ENCODE measurements at regions not wholly inside any gene's neighbourhood (a gene's known extent, or its start where the extent isn't known, plus 50 kb on each side); places are given as distances from the start of the nearest gene placed in this dataset.

GRCh38 chr12:111010916-111011657 lies 90.7 kb upstream of the MYL2 start:
- H3K27me3 Mint-ChIP-seq (ENCODE audit: unreplicated experiment): peaks cover 10% of the 10 kb centered on the region
- no peak for DNase-seq (ENCODE audit: extremely low spot score, unreplicated experiment)

GRCh38 chr12:111010061-111010460 lies 89.7 kb upstream of the MYL2 start:
- no peak for TF ChIP-seq CTCF (IDR thresholded peaks at IDR 0.05)
- Mint-ChIP-seq H3K36me3 (ENCODE audit: unreplicated experiment) (no peaks in the 10 kb centered on the region), H3K4me1 (ENCODE audit: unreplicated experiment) (no peaks in the 10 kb centered on the region), H3K27ac (ENCODE audit: unreplicated experiment) (no peak overlapping the region), H3K9me3 (ENCODE audit: unreplicated experiment) (no peaks in the 10 kb centered on the region), H3K4me3 (ENCODE audit: unreplicated experiment) (no peak overlapping the region), H3K27me3 (ENCODE audit: unreplicated experiment) (peaks cover 5% of the 10 kb centered on the region)
- DNase-seq (ENCODE audit: extremely low spot score, unreplicated experiment): no peak

More at GRCh38 chr12:111010916-111011657, 90.7 kb upstream of the MYL2 start:
- no peaks in the 10 kb centered on the region for H3K36me3 Mint-ChIP-seq (ENCODE audit: unreplicated experiment)
- H3K4me1 Mint-ChIP-seq (ENCODE audit: unreplicated experiment): no peaks in the 10 kb centered on the region
- H3K4me3 Mint-ChIP-seq (ENCODE audit: unreplicated experiment): no peak overlapping the region
- H3K27ac Mint-ChIP-seq (ENCODE audit: unreplicated experiment): no peak overlapping the region
- no peaks in the 10 kb centered on the region for H3K9me3 Mint-ChIP-seq (ENCODE audit: unreplicated experiment)
- TF ChIP-seq CTCF (IDR thresholded peaks at IDR 0.05): no peak

GRCh38 chr12:111006621-111007020 lies 86.2 kb upstream of the MYL2 start:
- DNase-seq (ENCODE audit: extremely low spot score, unreplicated experiment): no peak
- TF ChIP-seq CTCF (IDR thresholded peaks at IDR 0.05): no peak
- no peaks in the 10 kb centered on the region for H3K36me3 Mint-ChIP-seq (ENCODE audit: unreplicated experiment)
- peaks cover 2% of the 10 kb centered on the region for H3K27me3 Mint-ChIP-seq (ENCODE audit: unreplicated experiment)
- no peaks in the 10 kb centered on the region for H3K9me3 Mint-ChIP-seq (ENCODE audit: unreplicated experiment)
- H3K4me1 Mint-ChIP-seq (ENCODE audit: unreplicated experiment): no peaks in the 10 kb centered on the region
- no peak overlapping the region for H3K4me3 Mint-ChIP-seq (ENCODE audit: unreplicated experiment)
- H3K27ac Mint-ChIP-seq (ENCODE audit: unreplicated experiment): no peak overlapping the region

GRCh38 chr12:110998971-110999370 lies 78.6 kb upstream of the MYL2 start:
- Mint-ChIP-seq H3K27ac (ENCODE audit: unreplicated experiment) (no peak overlapping the region), H3K36me3 (ENCODE audit: unreplicated experiment) (no peaks in the 10 kb centered on the region), H3K4me3 (ENCODE audit: unreplicated experiment) (no peak overlapping the region), H3K9me3 (ENCODE audit: unreplicated experiment) (peaks cover 11% of the 10 kb centered on the region), H3K4me1 (ENCODE audit: unreplicated experiment) (no peaks in the 10 kb centered on the region), H3K27me3 (ENCODE audit: unreplicated experiment) (no peaks in the 10 kb centered on the region)
- no peak for DNase-seq (ENCODE audit: extremely low spot score, unreplicated experiment)
- TF ChIP-seq CTCF (IDR thresholded peaks at IDR 0.05): no peak

- no peak for TF ChIP-seq CTCF (IDR thresholded peaks at IDR 0.05)
- Mint-ChIP-seq H3K36me3 (ENCODE audit: unreplicated experiment) (no peaks in the 10 kb centered on the region), H3K27me3 (ENCODE audit: unreplicated experiment) (no peaks in the 10 kb centered on the region), H3K9me3 (ENCODE audit: unreplicated experiment) (peaks cover 17% of the 10 kb centered on the region), H3K27ac (ENCODE audit: unreplicated experiment) (no peak overlapping the region), H3K4me3 (ENCODE audit: unreplicated experiment) (no peak overlapping the region), H3K4me1 (ENCODE audit: unreplicated experiment) (no peaks in the 10 kb centered on the region)
- no peak for DNase-seq (ENCODE audit: extremely low spot score, unreplicated experiment)
These were observed 77.8 kb upstream of the MYL2 start for GRCh38 chr12:110998165-110998564.

Data from osteocyte (in vitro differentiated cells).